Sciatic nerve (tissue), 2 donors: ENCODE measurements at regions not wholly inside any gene's neighbourhood (a gene's known extent, or its start where the extent isn't known, plus 50 kb on each side); places are given as distances from the start of the nearest gene placed in this dataset.
"Not testable (repeated sequence)": the region's sequence is repeated elsewhere in the genome, so short reads cannot be mapped to it uniquely, and the experiment has no call there.

ENCODE experiments used
- ATAC-seq: fragments of 200-7000 bp; cut with Tn5 transposase; one replicate; pipeline ENCODE4 v1.9.1; 2020; ENCODE audit warnings: mild to moderate bottlenecking, moderate library complexity
- DNase-seq: peaks from one replicate; pipeline ENCODE4 v3.0.0-alpha.2; 2020; ENCODE audit warnings: low spot score
- intact Hi-C: fragments of 100-400 bp; cut with DNase I; formaldehyde crosslinking; loops from one replicate; pipeline ENCODE4 v1.14.2; 2022
- donor health status: DM: no; HTN: no; CAD: no.
- donor health status: DM: no; HTN: no; CAD: no.

- DNase-seq (no peak), ATAC-seq (no peak)
- intact Hi-C loops = no loop called here
Observed at GRCh38 chr2:138879931-138880330, 99.7 kb upstream of the NXPH2 start.

- intact Hi-C loops = no loop called here
- DNase-seq (no peak), ATAC-seq (no peak)
Observed at GRCh38 chr2:138877421-138877820, 97.2 kb upstream of the NXPH2 start.

- ATAC-seq (no peak), DNase-seq (no peak)
- intact Hi-C loops = no loop called here
Observed at GRCh38 chr2:138874251-138874650, 94.1 kb upstream of the NXPH2 start.

GRCh38 chr2:138872116-138872515, 91.9 kb upstream of the NXPH2 start:
- ATAC-seq, intact Hi-C loops, DNase-seq: not testable (repeated sequence)

GRCh38 chr2:138871312-138871711, 91.1 kb upstream of the NXPH2 start:
- DNase-seq = no peak
- ATAC-seq = no peak
- intact Hi-C loops = no loop called here

DNA sequence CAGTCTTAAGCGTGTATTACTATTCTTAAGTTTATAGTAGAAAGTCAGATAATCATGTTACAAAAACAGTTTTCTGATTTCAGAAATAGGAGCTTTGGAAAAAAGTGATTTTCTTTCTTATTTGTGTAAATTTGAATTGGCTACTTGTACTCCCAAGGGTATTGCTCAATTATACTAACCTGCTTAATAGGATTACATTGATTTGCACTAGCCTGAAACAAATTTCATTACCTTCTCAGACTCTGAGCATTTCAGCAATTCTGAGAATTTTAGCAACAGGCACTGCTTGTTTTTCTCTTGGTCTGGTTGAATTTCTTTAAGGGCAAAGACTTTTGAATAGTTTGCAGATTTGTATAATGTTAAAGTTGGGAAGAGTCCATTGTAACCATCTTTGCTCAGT, 87.2 kb upstream of the NXPH2 start:
- DNase-seq (no peak), ATAC-seq (no peak)
- intact Hi-C loops = no loop called here

DNA sequence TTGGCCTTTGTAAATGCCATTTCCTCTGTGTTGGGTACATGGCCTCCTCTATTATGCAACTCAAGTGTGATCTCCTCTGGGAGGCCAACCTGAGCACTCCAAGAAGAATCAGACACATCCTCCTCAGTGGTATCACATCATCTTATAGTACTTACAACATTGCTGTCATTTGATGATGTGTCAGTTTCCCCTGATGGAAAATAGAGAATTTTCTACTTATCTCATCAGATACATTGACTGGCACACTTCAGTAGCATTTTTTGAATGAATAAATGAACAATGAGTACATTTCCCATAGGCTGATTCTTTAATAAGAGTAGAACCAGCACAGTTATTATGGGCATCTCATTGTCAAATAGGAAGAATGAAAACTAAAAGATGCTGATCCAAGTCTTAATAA, 86.6 kb upstream of the NXPH2 start:
- DNase-seq (no peak), ATAC-seq (no peak)
- intact Hi-C loops = no loop called here

GRCh38 chr2:138853761-138854160, 73.6 kb upstream of the NXPH2 start:
- no peak for DNase-seq
- intact Hi-C loops = no loop called here
- ATAC-seq = no peak

DNA sequence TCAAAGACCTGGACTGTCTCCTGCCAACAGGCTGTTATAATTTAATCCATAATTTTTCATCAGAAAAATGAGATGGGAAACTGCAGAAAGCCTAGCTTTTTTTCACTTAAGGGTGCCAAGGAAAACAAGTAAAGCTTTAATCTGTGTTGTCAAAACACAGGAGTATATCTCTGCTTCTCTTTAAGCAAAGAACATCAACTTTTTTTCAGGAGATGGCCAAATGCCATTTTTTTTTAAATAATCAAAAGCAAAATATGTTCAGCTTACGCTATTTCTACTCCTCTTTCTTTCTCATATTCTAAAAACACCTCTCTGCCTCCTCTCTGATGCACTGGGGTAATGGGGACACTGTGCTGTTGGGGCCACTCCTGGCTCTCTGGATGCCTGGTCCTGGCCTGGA, 73.1 kb upstream of the NXPH2 start:
- no peak for DNase-seq
- no peak for ATAC-seq
- intact Hi-C loops = no loop called here

GRCh38 chr2:138846216-138846821, 66.1 kb upstream of the NXPH2 start:
- intact Hi-C loops = no loop called here
- DNase-seq (no peak), ATAC-seq (no peak)

- intact Hi-C loops = no loop called here
- no peak for ATAC-seq
- DNase-seq = no peak
Observed at GRCh38 chr2:138842341-138842740, 62.2 kb upstream of the NXPH2 start.

DNA sequence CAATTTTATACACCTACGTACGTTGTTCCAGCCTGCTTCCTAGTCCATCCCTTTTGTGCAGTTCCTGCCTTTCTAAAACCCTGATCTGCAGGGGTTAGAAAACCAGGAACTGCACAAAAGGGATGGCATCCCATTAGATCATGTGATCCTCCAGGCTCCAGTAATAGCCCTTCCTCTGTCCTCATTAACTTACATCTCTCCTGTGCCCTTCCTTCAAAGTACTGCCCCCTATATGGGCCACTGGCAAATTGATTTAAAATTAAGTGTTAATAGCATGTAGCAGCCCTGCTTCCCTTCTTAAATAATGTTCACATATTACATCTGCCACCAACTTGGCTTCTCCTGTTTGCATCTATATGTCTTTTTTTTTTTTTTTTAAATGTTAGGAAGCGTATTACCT, 61.3 kb upstream of the NXPH2 start:
- intact Hi-C loops = no loop called here
- ATAC-seq = no peak
- DNase-seq = no peak

DNA sequence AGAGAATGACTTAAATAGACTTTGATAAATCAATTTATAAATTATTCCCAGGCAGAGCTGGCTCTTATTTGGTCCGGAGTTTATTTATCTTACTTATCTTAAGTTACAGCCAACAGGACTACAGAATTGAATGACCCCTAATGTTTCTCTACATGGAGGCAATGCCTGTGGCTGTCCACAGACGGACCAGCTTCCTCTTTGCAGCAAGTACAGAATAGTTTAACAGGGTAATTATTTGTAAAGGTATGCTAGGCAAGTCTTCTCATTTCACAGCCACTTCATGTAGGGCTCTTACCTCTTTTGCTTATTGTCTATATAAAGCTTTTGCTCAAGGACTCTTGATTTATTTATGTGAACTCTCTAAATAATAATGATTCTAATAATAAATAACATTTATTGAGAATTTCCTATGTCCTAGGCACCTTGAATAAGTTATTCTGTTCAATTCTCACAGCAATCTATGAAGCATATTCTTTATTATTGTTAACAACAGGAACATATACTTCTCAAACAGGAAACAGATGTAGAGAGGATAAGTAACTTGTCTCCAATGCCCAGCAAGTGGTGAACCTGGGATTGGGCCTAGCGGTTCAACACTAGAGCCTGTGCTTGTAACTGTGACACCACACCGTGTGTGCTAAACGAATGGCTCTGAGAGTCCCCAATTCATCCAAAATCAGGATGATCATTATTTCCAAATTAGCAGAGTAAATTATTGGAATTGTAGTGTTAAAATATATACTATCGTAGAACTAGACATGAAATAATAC, 58.8 kb upstream of the NXPH2 start:
- DNase-seq (no peak), ATAC-seq (no peak)
- intact Hi-C loops = no loop called here

DNA sequence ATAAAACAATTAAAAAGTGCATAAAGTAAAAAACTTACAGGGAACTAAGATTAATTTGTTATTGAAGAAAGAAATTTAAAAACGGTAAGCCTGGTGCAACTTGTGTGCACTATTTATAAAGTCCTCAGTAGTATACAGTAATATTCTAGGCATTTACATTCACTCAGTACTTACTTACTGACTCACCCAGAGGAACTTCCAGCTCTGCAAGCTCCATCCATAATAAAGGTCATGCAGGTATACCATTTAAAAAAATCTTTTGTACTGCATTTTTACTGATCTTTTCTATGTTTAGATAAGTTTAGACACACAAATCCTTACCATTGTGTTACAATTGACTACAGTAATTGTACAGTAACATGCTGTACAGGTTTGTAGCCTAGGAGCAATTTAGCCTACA, 51.5 kb upstream of the NXPH2 start:
- DNase-seq (no peak), ATAC-seq (no peak)
- intact Hi-C loops = no loop called here

DNA sequence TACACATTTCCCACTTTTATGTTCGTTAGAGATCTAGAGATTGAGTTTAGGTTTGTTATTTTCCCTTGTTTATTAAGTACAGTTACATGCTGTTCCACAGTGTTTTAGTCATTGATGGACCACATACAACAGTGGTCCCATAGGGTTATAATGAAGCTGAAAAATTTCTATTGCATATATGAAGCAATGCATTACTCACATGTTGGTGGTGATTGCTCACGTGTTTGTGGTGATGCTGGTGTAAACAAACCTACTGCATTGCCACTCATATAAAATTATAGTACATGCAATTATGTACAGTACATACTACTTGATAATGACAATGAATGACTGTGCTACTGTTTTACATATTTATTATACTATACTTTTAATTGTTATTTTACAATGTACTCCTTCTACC, 51.0 kb upstream of the NXPH2 start:
- ATAC-seq (no peak), DNase-seq (no peak)
- intact Hi-C loops = no loop called here

GRCh38 chr2:138830547-138830946, 50.4 kb upstream of the NXPH2 start:
- intact Hi-C loops = no loop called here
- no peak for ATAC-seq
- DNase-seq = no peak
